ENCODE measurements at regions not wholly inside any gene's neighbourhood (a gene's known extent, or its start where the extent isn't known, plus 50 kb on each side); places are given as distances from the start of the nearest gene placed in this dataset.
"Not testable (repeated sequence)": the region's sequence is repeated elsewhere in the genome, so short reads cannot be mapped to it uniquely, and the experiment has no call there.

GRCh38 chr4:18440527-18441202, 419.1 kb upstream of the LCORL start:
- Mint-ChIP-seq H3K4me1 (no peaks in the 10 kb centered on the region), H3K27ac (no peak overlapping the region), H3K9me3 (peaks cover 18% of the 10 kb centered on the region), H3K4me3 (no peak overlapping the region), H3K36me3 (no peaks in the 10 kb centered on the region), H3K27me3 (ENCODE audit: low read depth) (no peaks in the 10 kb centered on the region)
- DNase-seq (ENCODE audit: low spot score in 2 of 2, unreplicated experiment in 2 of 2), result no peak
- no peak for TF ChIP-seq CTCF (IDR thresholded peaks at IDR 0.05; ENCODE audit: unreplicated experiment)

DNA sequence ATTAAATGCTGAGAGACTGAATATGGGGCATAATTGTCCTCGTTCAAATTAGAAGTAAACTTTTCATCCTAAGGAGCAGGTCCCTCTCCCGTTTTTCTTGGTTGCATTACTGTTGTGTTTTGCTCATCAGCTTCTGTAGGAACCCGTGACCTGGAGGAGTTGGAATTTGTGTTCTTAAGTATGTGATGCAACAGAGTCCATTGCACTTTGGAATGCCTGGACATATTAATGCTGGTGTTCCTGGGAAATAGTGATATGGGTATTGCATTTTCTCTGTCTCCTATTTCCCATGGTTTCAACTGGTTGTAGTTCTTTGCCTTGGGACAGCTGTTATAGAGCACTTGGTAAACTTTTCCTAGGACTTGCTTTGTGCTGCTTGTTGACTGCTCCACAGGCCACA, 417.8 kb upstream of the LCORL start:
- H3K4me3 Mint-ChIP-seq, result no peak overlapping the region
- no peaks in the 10 kb centered on the region for H3K4me1 Mint-ChIP-seq
- no peaks in the 10 kb centered on the region for H3K36me3 Mint-ChIP-seq
- TF ChIP-seq CTCF (IDR thresholded peaks at IDR 0.05; ENCODE audit: unreplicated experiment), result no peak
- peaks cover 6% of the 10 kb centered on the region for H3K9me3 Mint-ChIP-seq
- no peaks in the 10 kb centered on the region for H3K27me3 Mint-ChIP-seq (ENCODE audit: low read depth)
- DNase-seq (ENCODE audit: low spot score in 2 of 2, unreplicated experiment in 2 of 2), result no peak
- no peak overlapping the region for H3K27ac Mint-ChIP-seq

GRCh38 chr4:18435781-18436180, 414.2 kb upstream of the LCORL start:
- Mint-ChIP-seq H3K27me3 (ENCODE audit: low read depth) (no peaks in the 10 kb centered on the region), H3K27ac (no peak overlapping the region), H3K4me1 (no peaks in the 10 kb centered on the region), H3K4me3 (no peak overlapping the region), H3K9me3 (no peaks in the 10 kb centered on the region), H3K36me3 (no peaks in the 10 kb centered on the region)
- DNase-seq (ENCODE audit: low spot score in 2 of 2, unreplicated experiment in 2 of 2), result no peak
- TF ChIP-seq CTCF (IDR thresholded peaks at IDR 0.05; ENCODE audit: unreplicated experiment), result no peak

DNA sequence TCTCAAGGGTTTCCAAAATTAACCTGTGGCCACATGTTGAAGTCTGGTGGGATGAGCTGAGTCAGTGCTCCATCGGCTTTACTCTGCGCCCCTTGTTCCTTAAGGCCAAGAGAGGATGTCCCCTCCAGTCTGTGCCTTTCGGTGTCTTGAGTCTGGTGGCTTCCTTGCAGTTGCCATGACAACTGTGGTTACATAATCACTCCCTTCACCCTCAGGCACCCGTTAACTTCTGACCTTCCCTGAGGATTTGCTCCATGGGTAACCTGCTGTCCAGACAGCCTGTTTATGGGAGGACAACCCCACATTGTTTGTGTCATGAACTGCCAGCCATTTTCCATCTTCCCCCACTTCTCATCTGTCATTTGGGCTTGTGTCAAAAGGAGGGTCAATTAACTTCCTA, 401.1 kb upstream of the LCORL start:
- H3K4me1 Mint-ChIP-seq, result no peaks in the 10 kb centered on the region
- H3K27ac Mint-ChIP-seq, result no peak overlapping the region
- no peaks in the 10 kb centered on the region for H3K36me3 Mint-ChIP-seq
- no peaks in the 10 kb centered on the region for H3K27me3 Mint-ChIP-seq (ENCODE audit: low read depth)
- H3K9me3 Mint-ChIP-seq, result peaks cover under 1% of the 10 kb centered on the region
- DNase-seq (ENCODE audit: low spot score in 2 of 2, unreplicated experiment in 2 of 2), result no peak
- H3K4me3 Mint-ChIP-seq, result no peak overlapping the region
- TF ChIP-seq CTCF (IDR thresholded peaks at IDR 0.05; ENCODE audit: unreplicated experiment), result no peak

DNA sequence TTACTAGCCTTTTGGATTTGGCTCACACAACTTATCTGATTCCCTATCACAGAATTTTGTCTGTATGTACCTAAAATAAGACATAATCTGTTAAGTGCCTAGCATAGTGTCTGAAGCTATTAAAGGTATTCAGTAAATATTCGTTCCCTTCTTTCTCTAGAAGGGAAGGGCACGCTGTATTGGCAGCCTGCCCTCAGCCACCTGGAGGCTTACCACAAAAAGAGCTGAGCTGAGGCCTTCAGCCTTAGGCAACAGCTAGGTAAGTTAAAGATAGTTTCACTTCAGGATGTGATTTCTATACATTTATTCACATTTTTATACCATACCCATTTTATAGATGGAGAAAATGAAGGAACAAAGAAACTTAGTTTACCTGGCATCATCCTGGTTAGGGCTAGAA, 400.0 kb upstream of the LCORL start:
- Mint-ChIP-seq H3K27me3 (ENCODE audit: low read depth) (no peaks in the 10 kb centered on the region), H3K27ac (no peak overlapping the region), H3K4me1 (no peaks in the 10 kb centered on the region), H3K9me3 (peaks cover 3% of the 10 kb centered on the region), H3K36me3 (no peaks in the 10 kb centered on the region), H3K4me3 (no peak overlapping the region)
- DNase-seq (ENCODE audit: low spot score in 2 of 2, unreplicated experiment in 2 of 2), result no peak
- no peak for TF ChIP-seq CTCF (IDR thresholded peaks at IDR 0.05; ENCODE audit: unreplicated experiment)

DNA sequence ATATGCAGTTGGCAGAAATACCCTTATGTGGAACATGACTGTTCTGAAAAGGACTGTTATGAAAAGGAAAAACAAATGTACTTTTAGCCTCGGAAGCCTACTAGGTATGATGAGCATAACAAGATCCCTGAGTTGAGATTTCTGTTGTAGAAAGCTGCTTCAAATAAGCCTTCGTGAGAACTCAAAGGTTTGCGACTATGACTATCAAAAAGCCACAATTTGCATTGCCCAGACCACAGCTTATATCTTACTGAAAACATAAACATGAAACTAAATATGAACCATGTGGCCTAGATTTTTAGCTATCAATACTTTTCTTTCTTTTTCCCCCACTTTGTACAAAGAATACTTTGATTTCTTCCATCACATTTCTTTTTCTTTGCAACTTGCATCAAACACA, 398.2 kb upstream of the LCORL start:
- Mint-ChIP-seq H3K4me1 (no peaks in the 10 kb centered on the region), H3K4me3 (no peak overlapping the region), H3K27me3 (ENCODE audit: low read depth) (no peaks in the 10 kb centered on the region), H3K36me3 (no peaks in the 10 kb centered on the region), H3K9me3 (peaks cover 3% of the 10 kb centered on the region), H3K27ac (no peak overlapping the region)
- DNase-seq (ENCODE audit: low spot score in 2 of 2, unreplicated experiment in 2 of 2), result no peak
- no peak for TF ChIP-seq CTCF (IDR thresholded peaks at IDR 0.05; ENCODE audit: unreplicated experiment)

DNA sequence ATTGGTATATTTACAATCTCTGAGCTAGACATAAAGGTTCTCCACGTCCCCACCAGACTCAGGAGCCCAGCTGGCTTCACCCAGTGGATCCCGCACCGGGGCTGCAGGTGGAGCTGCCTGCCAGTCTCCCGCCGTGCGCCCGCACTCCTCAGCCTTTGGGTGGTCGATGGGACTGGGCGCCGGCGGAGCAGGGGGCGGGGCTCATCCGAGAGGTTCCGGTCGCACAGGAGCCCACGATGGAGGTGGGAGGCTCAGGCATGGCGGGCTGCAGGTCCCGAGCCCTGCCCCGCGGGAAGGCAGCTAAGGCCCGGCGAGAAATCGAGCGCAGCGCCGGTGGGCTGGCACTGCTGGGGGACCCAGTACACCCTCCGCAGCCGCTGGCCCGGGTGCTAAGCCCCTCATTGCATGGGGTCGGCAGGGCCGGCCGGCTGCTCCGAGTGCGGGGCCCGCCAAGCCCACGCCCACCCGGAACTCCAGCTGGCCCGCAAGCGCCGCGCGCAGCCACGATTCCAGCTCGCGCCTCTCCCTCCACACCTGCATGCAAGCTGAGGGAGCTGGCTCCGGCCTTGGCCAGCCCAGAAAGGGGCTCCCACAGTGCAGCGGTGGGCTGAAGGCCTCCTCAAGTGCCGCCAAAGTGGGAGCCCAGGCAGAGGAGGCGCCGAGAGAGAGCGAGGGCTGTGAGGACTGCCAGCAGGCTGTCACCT, 396.8 kb upstream of the LCORL start:
- H3K4me1 Mint-ChIP-seq; H3K36me3 Mint-ChIP-seq; H3K27ac Mint-ChIP-seq; DNase-seq (ENCODE audit: low spot score in 2 of 2, unreplicated experiment in 2 of 2); H3K9me3 Mint-ChIP-seq; H3K27me3 Mint-ChIP-seq (ENCODE audit: low read depth); H3K4me3 Mint-ChIP-seq: not testable (repeated sequence)

DNA sequence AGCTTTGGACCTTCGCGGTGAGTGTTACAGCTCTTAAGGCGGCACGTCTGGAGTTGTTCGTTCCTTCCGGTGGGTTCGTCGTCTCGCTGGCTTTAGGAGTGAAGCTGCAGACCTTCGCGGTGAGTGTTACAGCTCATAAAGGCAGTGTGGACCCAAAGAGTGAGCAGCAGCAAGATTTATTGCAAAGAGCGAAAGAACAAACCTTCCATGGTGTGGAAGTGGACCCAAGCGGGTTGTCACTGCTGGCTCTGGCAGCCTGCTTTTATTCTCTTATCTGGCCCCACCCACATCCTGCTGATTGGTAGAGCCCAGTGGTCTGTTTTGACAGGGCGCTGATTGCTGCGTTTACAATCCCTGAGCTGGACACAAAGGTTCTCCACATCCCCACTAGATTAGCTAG, 396.1 kb upstream of the LCORL start:
- H3K9me3 Mint-ChIP-seq; H3K27me3 Mint-ChIP-seq (ENCODE audit: low read depth); DNase-seq (ENCODE audit: low spot score in 2 of 2, unreplicated experiment in 2 of 2); H3K27ac Mint-ChIP-seq; H3K4me3 Mint-ChIP-seq; H3K4me1 Mint-ChIP-seq; H3K36me3 Mint-ChIP-seq: not testable (repeated sequence)
